Mesenchymal stem cell (in vitro differentiated cells and primary cell): ENCODE measurements at regions not wholly inside any gene's neighbourhood (a gene's known extent, or its start where the extent isn't known, plus 50 kb on each side); places are given as distances from the start of the nearest gene placed in this dataset.
A peak's percentile ranks its signal among the peaks of the same experiment; 100 is the strongest.

ENCODE experiments used
- DNase-seq: peaks from one replicate; pipeline ENCODE4 v3.0.0-alpha.2; 2013
- H2AFZ ChIP-seq: one replicate; pipeline ENCODE4 v1.6.1; 2013; ENCODE audit warnings: low read depth, mild to moderate bottlenecking, control low read depth, inconsistent platforms, low read length, moderate library complexity
- H2AK5ac ChIP-seq: 2 replicates; pipeline ENCODE4 v1.6.1; 2013; ENCODE audit warnings: low read length, moderate library complexity, mild to moderate bottlenecking, inconsistent platforms; ENCODE audit not compliant: severe bottlenecking
- H2BK120ac ChIP-seq: one replicate; pipeline ENCODE4 v1.6.1; 2013; ENCODE audit warnings: low read depth, mild to moderate bottlenecking, inconsistent platforms, low read length, moderate library complexity
- H2BK12ac ChIP-seq, 2 experiments: one replicate each; pipeline ENCODE4 v1.6.1; 2013; ENCODE audit warnings: inconsistent platforms in 2 of 2, low read length in 2 of 2, mild to moderate bottlenecking in 2 of 2, moderate library complexity in 2 of 2, control low read depth in 1 of 2
- H2BK15ac ChIP-seq: one replicate; pipeline ENCODE4 v1.6.1; 2013; ENCODE audit warnings: mild to moderate bottlenecking, low read depth, inconsistent platforms; ENCODE audit not compliant: poor library complexity, severe bottlenecking
- H2BK5ac ChIP-seq: 2 replicates; pipeline ENCODE4 v1.6.1; 2013; ENCODE audit warnings: low read depth, mild to moderate bottlenecking, low read length, control low read depth, inconsistent platforms; ENCODE audit not compliant: poor library complexity, severe bottlenecking
- H3K14ac ChIP-seq, 2 experiments: one replicate each; pipeline ENCODE4 v1.6.1; 2013; ENCODE audit warnings: inconsistent platforms in 2 of 2, low read length in 2 of 2, control low read depth in 1 of 2, mild to moderate bottlenecking in 1 of 2, moderate library complexity in 1 of 2
- H3K18ac ChIP-seq, 2 experiments: one replicate each; pipeline ENCODE4 v1.6.1; 2013; ENCODE audit warnings: inconsistent platforms in 2 of 2, low read length in 2 of 2, control low read depth in 1 of 2, low read depth in 1 of 2, mild to moderate bottlenecking in 1 of 2
- H3K23ac ChIP-seq, 2 experiments: one replicate each; pipeline ENCODE4 v1.6.1; 2013; ENCODE audit warnings: inconsistent platforms in 2 of 2, low read length in 2 of 2, mild to moderate bottlenecking in 2 of 2, moderate library complexity in 2 of 2, control low read depth in 1 of 2
- H3K27ac ChIP-seq: 2 replicates; pipeline ENCODE4 v1.5.1; 2013; ENCODE audit warnings: mild to moderate bottlenecking, moderate library complexity, low read length, control low read depth, inconsistent platforms; ENCODE audit not compliant: poor library complexity, severe bottlenecking
- H3K27me3 ChIP-seq, 2 experiments: 2 replicates each; pipeline versions ENCODE4 v1.6.1 to v1.7.0; 2013; ENCODE audit warnings: low read length in 2 of 2, mild to moderate bottlenecking in 2 of 2, moderate library complexity in 2 of 2, control low read depth in 1 of 2, inconsistent platforms in 1 of 2; ENCODE audit not compliant: control insufficient read depth in 1 of 2, insufficient read depth in 1 of 2
- H3K36me3 ChIP-seq, 2 experiments: 2 replicates each; pipeline versions ENCODE4 v1.6.1 to v1.7.0; 2013; ENCODE audit warnings: low read length in 2 of 2, control low read depth in 1 of 2, inconsistent platforms in 1 of 2, low read depth in 1 of 2, mild to moderate bottlenecking in 1 of 2; ENCODE audit not compliant: insufficient read depth in 2 of 2, control insufficient read depth in 1 of 2
- H3K4ac ChIP-seq, 2 experiments: one replicate each; pipeline ENCODE4 v1.6.1; 2013; ENCODE audit warnings: inconsistent platforms in 2 of 2, low read length in 2 of 2, mild to moderate bottlenecking in 2 of 2, moderate library complexity in 2 of 2, control low read depth in 1 of 2, low read depth in 1 of 2
- H3K4me1 ChIP-seq: 2 replicates; pipeline ENCODE4 v1.6.1; 2013; ENCODE audit warnings: low read depth, low read length, control low read depth; ENCODE audit not compliant: control insufficient read depth, insufficient read depth
- H3K4me2 ChIP-seq: 2 replicates; pipeline ENCODE4 v1.6.1; 2013; ENCODE audit warnings: low read length, mild to moderate bottlenecking, inconsistent platforms; ENCODE audit not compliant: poor library complexity, severe bottlenecking
- H3K4me3 ChIP-seq, 2 experiments: 2 replicates each; pipeline versions ENCODE4 v1.5.1 to v1.7.0; 2013; ENCODE audit warnings: low read length in 2 of 2, mild to moderate bottlenecking in 2 of 2, control low read depth in 1 of 2, low read depth in 1 of 2; ENCODE audit not compliant: insufficient read depth in 1 of 2
- H3K79me1 ChIP-seq: replicated peaks from 2 replicates; pipeline ENCODE4 v1.6.1; 2013; ENCODE audit warnings: mild to moderate bottlenecking, control low read depth, low read length, inconsistent platforms; ENCODE audit not compliant: poor library complexity, severe bottlenecking
- H3K9ac ChIP-seq: 2 replicates; pipeline ENCODE4 v1.7.0; 2013; ENCODE audit warnings: mild to moderate bottlenecking, low read length, moderate library complexity
- H3K9me3 ChIP-seq: 2 replicates; pipeline ENCODE4 v1.7.0; 2013; ENCODE audit warnings: mild to moderate bottlenecking, low read length; ENCODE audit not compliant: control insufficient read depth
- H4K8ac ChIP-seq: one replicate; pipeline ENCODE4 v1.6.1; 2013; ENCODE audit warnings: inconsistent platforms, mild to moderate bottlenecking, low read length, moderate library complexity
- H4K91ac ChIP-seq: one replicate; pipeline ENCODE4 v1.6.1; 2013; ENCODE audit warnings: mild to moderate bottlenecking, low read length, inconsistent platforms
- WGBS: methylation state at CpG from one replicate; pipeline ENCODE4 v1.1.7; 2013; ENCODE audit warnings: mixed read lengths; 5-methylcytosine and 5-hydroxymethylcytosine counted together

DNA sequence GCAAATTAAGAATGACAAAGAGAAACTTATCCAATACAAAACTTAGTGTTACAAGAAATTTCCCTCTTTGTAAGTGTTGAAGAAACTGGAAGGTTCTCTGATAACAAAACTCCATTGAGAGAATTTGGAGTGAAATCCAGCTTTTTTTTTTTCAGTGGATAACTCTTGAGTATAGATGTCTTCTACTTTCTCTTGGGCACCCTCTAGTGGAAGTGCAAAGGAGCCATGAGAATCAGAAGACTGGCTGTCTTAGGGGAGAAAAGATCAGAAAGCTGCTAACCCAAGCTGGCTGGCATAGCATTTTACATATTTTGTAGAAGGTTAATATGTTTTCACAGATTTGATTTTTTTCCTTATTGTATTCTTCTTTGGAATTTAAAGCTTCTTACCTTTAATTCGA is 138.8 kb upstream of the SATB2 start:
- no peak overlapping the region for H3K4me3 ChIP-seq
- no peak overlapping the region for H2BK12ac ChIP-seq
- H3K18ac ChIP-seq, result no peak overlapping the region
- H2BK120ac ChIP-seq, result no peak overlapping the region
- H3K36me3 ChIP-seq, result no peaks in the 10 kb centered on the region
- no peaks in the 10 kb centered on the region for H3K9me3 ChIP-seq
- no peaks in the 10 kb centered on the region for H3K4me1 ChIP-seq
- H2AK5ac ChIP-seq, result no peak overlapping the region
- H3K9ac ChIP-seq, result no peak overlapping the region
- H3K27ac ChIP-seq, result no peak overlapping the region
- H2AFZ ChIP-seq, result no peak overlapping the region
- H3K23ac ChIP-seq, result no peak overlapping the region
- WGBS, result no CpG with 5 or more reads among the region's 1 CpG
- no peak overlapping the region for H2BK5ac ChIP-seq
- H4K91ac ChIP-seq, result no peak overlapping the region
- no peak overlapping the region for H3K4me2 ChIP-seq
- no peaks in the 10 kb centered on the region for H3K79me1 ChIP-seq
- no peak overlapping the region for H4K8ac ChIP-seq
- no peak overlapping the region for H3K4ac ChIP-seq
- no peak for DNase-seq
- H3K27me3 ChIP-seq, result peaks cover 0 to 12% of the 10 kb centered on the region in 2 experiments
- H3K14ac ChIP-seq, result no peak overlapping the region
- H2BK15ac ChIP-seq, result no peak overlapping the region

GRCh38 chr2:199594443-199594842 is 136.7 kb upstream of the SATB2 start:
- Histone ChIP-seq H2BK5ac (no peak overlapping the region), H2AK5ac (no peak overlapping the region), H3K4me1 (no peaks in the 10 kb centered on the region), H3K36me3 (no peaks in the 10 kb centered on the region), H3K4me3 (no peak overlapping the region), H3K27me3 (peaks cover 10% of the 10 kb centered on the region in 2 experiments), H2BK12ac (no peak overlapping the region), H3K27ac (no peak overlapping the region), H3K18ac (no peak overlapping the region), H3K79me1 (no peaks in the 10 kb centered on the region), H4K8ac (no peak overlapping the region), H4K91ac (no peak overlapping the region), H3K23ac (no peak overlapping the region), H3K9me3 (no peaks in the 10 kb centered on the region), H2BK15ac (no peak overlapping the region), H3K9ac (no peak overlapping the region), H3K14ac (no peak overlapping the region), H2BK120ac (no peak overlapping the region), H3K4ac (no peak overlapping the region), H2AFZ (no peak overlapping the region), H3K4me2 (no peak overlapping the region)
- 63% methylated on average over 5 of the region's 5 CpGs for WGBS
- DNase-seq, result no peak

DNA sequence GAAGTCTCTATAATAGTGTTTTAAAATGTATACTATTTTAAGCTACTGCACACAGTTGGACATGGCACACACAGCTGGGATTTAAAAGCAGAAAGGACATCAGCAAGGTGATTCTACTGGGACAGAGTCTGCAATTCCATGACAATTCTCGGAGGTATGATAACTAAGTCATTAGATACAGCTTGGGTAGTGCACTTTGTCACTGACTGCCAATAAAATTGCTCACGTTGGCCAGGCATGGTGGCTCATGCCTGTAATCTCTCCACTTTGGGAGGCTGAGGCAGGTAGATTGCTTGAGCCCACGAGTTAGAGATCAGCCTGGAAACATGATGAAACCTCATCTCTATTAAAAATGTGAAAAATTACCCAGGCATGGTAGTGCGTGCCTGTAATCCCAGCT is 134.1 kb upstream of the SATB2 start:
- WGBS, result 77% methylated on average over 3 of the region's 4 CpGs

GRCh38 chr2:199590321-199591203 is 132.8 kb upstream of the SATB2 start:
- no peak overlapping the region for H2BK12ac ChIP-seq
- H3K9me3 ChIP-seq, result no peaks in the 10 kb centered on the region
- H3K4me3 ChIP-seq, result peak overlapping the region in 1 of 2 experiments; percentile 12
- no peak overlapping the region for H4K91ac ChIP-seq
- no peaks in the 10 kb centered on the region for H3K4me1 ChIP-seq
- H2AK5ac ChIP-seq, result no peak overlapping the region
- H2BK120ac ChIP-seq, result no peak overlapping the region
- H2AFZ ChIP-seq, result no peak overlapping the region
- no peak overlapping the region for H3K27ac ChIP-seq
- WGBS, result 46% methylated on average over 4 of the region's 5 CpGs
- no peaks in the 10 kb centered on the region for H3K79me1 ChIP-seq
- H2BK5ac ChIP-seq, result no peak overlapping the region
- H3K23ac ChIP-seq, result no peak overlapping the region
- H3K18ac ChIP-seq, result no peak overlapping the region
- DNase-seq, result no peak
- no peak overlapping the region for H3K4me2 ChIP-seq
- H3K14ac ChIP-seq, result no peak overlapping the region
- no peak overlapping the region for H4K8ac ChIP-seq
- no peak overlapping the region for H3K9ac ChIP-seq
- H2BK15ac ChIP-seq, result no peak overlapping the region
- no peak overlapping the region for H3K4ac ChIP-seq
- peaks cover 0 to 19% of the 10 kb centered on the region in 2 experiments for H3K27me3 ChIP-seq
- no peaks in the 10 kb centered on the region for H3K36me3 ChIP-seq

More for the DNA sequence above, 134.1 kb upstream of the SATB2 start:
- no peak overlapping the region for H4K8ac ChIP-seq
- no peaks in the 10 kb centered on the region for H3K4me1 ChIP-seq
- no peak overlapping the region for H3K4me2 ChIP-seq
- H3K14ac ChIP-seq, result no peak overlapping the region
- no peak overlapping the region for H3K23ac ChIP-seq
- H3K9ac ChIP-seq, result no peak overlapping the region
- H2AK5ac ChIP-seq, result no peak overlapping the region
- no peak overlapping the region for H3K27ac ChIP-seq
- H2BK5ac ChIP-seq, result no peak overlapping the region
- no peak overlapping the region for H3K4me3 ChIP-seq
- no peak overlapping the region for H3K4ac ChIP-seq
- no peak overlapping the region for H2BK120ac ChIP-seq
- no peak overlapping the region for H3K18ac ChIP-seq
- no peak overlapping the region for H2BK12ac ChIP-seq
- H3K27me3 ChIP-seq, result peaks cover 4 to 19% of the 10 kb centered on the region in 2 experiments
- H2AFZ ChIP-seq, result no peak overlapping the region
- no peak for DNase-seq
- no peaks in the 10 kb centered on the region for H3K9me3 ChIP-seq
- no peak overlapping the region for H4K91ac ChIP-seq
- no peaks in the 10 kb centered on the region for H3K79me1 ChIP-seq
- no peaks in the 10 kb centered on the region for H3K36me3 ChIP-seq
- H2BK15ac ChIP-seq, result no peak overlapping the region
